A549 (cell line): ENCODE measurements at regions not wholly inside any gene's neighbourhood (a gene's known extent, or its start where the extent isn't known, plus 50 kb on each side); places are given as distances from the start of the nearest gene placed in this dataset.

Experiments
- BCL3 ChIP-seq: fragments of >200 bp; sonication (Bioruptor Twin); formaldehyde crosslinking; IDR thresholded peaks from 3 replicates; pipeline ENCODE4 v1.6.1; 2016
- CTCF ChIP-seq: fragments of >200 bp; sonication (Bioruptor Twin); formaldehyde crosslinking; IDR thresholded peaks from 3 replicates; pipeline ENCODE4 v1.5.1; 2016
- E2F6 ChIP-seq: IDR thresholded peaks from 2 replicates; pipeline ENCODE4 v1.6.1; 2012; ENCODE audit warnings: low read depth, borderline replicate concordance
- EHMT2 ChIP-seq: fragments of 200-600 bp; sonication (generic); IDR thresholded peaks from 2 replicates; pipeline ENCODE4 v1.6.1; 2016; ENCODE audit warnings: antibody characterized with exemption, low read depth, mild to moderate bottlenecking, moderate library complexity
- NFE2L2 ChIP-seq: fragments of 150-350 bp; conservative IDR thresholded peaks from 2 replicates; pipeline ENCODE4 v1.6.1; 2014; ENCODE audit warnings: low read length
- POLR2A ChIP-seq: IDR thresholded peaks from 2 replicates; pipeline ENCODE4 v1.6.1; 2012; ENCODE audit warnings: mild to moderate bottlenecking, low read length
- RAD21 ChIP-seq, 2 experiments: fragments of >200 bp in 1 of 2; sonication (Bioruptor Twin) in 1 of 2; formaldehyde crosslinking in 1 of 2; IDR thresholded peaks in 1 of 2; conservative IDR thresholded peaks in 1 of 2; 2 replicates in 1 of 2; 3 replicates in 1 of 2; pipeline ENCODE4 v1.6.1; 2012 to 2018; ENCODE audit warnings: inconsistent platforms in 1 of 2
- RARB ChIP-seq: fragments of 250-450 bp; sonication (Bioruptor Pico); IDR thresholded peaks from 2 replicates; pipeline ENCODE4 v1.8.0; 2021; ENCODE audit warnings: mild to moderate bottlenecking, moderate library complexity
- REST ChIP-seq: fragments of 200-600 bp; sonication (generic); IDR thresholded peaks from 2 replicates; pipeline ENCODE4 v1.6.1; 2016; ENCODE audit warnings: antibody characterized with exemption, mild to moderate bottlenecking, moderate library complexity

GRCh38 chr1:38402230-38402815 lies 355.7 kb upstream of the POU3F1 start:
- no peak for TF ChIP-seq CTCF
- no peak for TF ChIP-seq RAD21 (conservative IDR thresholded peaks at IDR 0.05 in 1 of 2, IDR thresholded peaks at IDR 0.05 in 1 of 2)
- no peak for TF ChIP-seq POLR2A
- TF ChIP-seq NFE2L2: no peak
- no peak for TF ChIP-seq REST
- TF ChIP-seq E2F6: no peak
- no peak for TF ChIP-seq BCL3
- no peak for TF ChIP-seq EHMT2
- no peak for TF ChIP-seq RARB (CRISPR knock-in tag)
